GM19463 (cell line): ENCODE measurements at regions not wholly inside any gene's neighbourhood (a gene's known extent, or its start where the extent isn't known, plus 50 kb on each side); places are given as distances from the start of the nearest gene placed in this dataset.
"Not testable (repeated sequence)": the region's sequence is repeated elsewhere in the genome, so short reads cannot be mapped to it uniquely, and the experiment has no call there.

ENCODE experiments used
- ATAC-seq: cut with Tn5 transposase; IDR thresholded peaks from one replicate; pipeline ENCODE4 v1.9.1; 2021; ENCODE audit warnings: mild to moderate bottlenecking, moderate library complexity; ENCODE audit not compliant: unreplicated experiment

- no peak for ATAC-seq
Observed at GRCh38 chr16:5756969-5757368, 659.4 kb upstream of the EEF2KMT start.

DNA sequence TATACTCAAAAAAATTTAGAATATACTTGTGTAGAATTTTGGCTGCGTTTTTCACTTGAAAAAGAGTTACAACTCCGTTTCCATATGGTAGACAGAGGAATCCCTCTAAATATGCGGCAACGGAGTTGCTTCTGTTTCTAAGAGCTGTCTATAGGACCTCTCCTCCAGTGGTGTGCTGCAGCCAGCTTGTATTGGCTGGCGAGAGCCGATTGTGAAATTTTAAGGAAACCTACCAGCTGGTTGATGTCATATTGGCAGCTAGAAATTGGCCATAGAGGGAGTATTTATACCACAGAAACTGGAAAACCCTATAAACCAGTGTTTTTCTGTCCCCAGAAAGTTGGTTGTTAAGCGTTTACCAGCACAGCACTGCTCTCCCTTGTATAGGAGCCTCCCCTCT lies 655.8 kb upstream of the EEF2KMT start:
- no peak for ATAC-seq

DNA sequence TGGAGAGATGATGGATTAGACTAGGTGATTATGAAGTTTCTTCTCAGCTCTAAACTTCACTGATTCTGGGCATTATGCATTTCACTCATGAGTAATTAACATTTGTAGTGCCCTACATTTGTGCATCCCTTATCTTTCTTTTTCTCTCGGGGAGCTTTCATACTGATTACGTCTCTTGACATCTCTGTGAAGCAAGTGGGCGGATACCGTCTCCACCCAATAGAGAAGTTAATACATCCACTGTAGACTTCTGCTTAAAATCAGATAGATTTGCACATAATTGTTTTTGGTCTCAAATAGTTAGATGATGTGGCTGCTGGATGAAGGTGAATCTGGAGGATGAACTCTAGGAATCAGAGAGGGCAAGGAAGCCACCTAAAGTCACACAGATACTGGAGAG lies 653.6 kb upstream of the EEF2KMT start:
- ATAC-seq = no peak

- ATAC-seq = not testable (repeated sequence)
Observed at GRCh38 chr16:5750439-5750838, 652.8 kb upstream of the EEF2KMT start.

- no peak for ATAC-seq
Observed at GRCh38 chr16:5738586-5738985, 641.0 kb upstream of the EEF2KMT start.

DNA sequence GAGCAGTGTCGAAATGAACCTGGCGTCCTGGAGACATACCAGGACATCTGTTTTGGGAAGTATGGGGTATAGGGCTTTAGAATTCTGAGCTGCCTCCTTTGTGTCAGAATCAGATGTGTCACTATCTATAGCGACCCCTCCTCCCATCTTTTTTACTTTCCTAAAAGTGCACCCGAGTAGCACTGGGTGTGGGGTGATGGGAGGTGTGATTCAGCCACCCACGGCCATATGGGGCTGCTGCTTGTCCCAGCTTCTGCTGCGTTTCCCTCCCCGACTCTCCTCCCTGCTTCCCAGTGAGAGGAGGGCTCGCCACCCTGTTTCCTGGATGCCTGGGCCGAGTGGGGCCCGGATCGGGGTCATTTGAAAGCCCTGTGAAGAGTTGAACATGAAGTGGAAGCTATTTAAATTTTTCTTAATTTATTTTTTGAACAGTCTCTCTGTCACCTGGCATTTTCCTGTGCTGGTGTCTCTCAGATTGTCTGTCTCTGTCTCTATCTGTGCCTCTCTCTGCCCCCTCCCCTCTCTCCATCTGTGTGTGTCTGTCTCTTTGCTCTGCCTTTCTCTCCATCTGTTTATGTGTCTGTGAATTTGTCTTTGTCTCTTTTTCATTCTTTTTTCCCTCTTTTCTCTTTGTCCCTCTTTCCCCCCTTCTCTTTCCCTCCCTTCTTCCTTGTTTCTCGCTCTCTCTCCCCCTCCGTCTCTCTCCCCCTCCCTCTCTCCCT lies 638.8 kb upstream of the EEF2KMT start:
- no peak for ATAC-seq

GRCh38 chr16:5735444-5735843 lies 637.8 kb upstream of the EEF2KMT start:
- ATAC-seq = no peak

DNA sequence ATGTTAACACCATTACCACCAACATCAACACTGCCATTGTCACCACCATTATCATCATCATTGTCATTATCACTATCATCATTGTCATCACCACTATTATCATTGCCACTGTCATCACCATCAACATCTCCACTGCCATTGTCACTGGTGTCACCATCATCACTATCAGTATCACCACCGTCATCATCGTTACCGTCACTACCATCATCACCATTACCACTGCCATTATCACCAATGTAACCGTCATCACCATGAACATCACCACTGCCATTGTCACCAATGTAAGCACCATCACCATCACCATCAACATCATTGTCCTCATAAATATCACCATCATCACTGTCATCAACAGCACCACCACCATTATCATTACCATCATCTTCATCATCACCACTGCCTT lies 633.2 kb upstream of the EEF2KMT start:
- ATAC-seq = no peak

DNA sequence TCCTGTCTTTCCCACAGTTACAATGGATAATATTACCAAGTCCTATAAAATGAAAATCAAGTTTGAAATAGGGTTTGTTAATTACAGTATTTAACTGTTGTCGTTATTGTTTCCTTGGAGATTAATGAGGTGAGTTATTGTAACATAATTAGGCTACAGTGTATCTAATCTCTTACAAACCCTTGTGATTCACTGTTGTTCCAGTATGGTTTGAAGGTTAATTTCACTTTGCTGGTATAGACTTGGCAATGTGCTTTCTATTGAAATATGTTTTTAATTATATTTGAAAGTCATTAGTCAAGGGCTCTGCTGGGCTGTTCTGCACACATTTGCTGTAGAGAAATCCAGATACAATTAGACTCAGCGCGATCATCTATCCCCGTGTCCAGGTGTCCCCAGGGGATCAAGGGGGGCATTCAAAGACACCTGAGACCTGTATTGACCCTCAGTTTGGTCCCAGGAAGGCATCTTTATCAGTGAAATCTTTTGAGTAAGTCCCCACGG lies 624.6 kb upstream of the EEF2KMT start:
- ATAC-seq = no peak

DNA sequence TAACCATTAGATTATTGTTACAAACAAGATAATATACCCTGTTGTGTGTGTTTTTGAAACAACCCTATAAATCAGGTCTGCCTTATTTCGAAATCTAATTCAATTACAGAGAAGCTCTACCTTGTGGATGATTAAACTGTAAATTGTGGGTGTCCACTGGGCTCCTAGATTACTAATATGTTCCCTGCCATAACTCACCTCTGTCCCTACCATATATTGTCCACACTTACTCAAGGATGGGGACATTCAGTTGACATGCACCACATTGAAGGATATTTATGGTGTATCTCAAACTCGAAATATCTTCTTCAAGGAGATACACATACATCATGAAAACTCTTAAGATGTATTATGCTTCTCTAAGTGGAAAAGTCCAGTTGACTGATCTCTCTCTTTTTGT lies 617.6 kb upstream of the EEF2KMT start:
- ATAC-seq = no peak

DNA sequence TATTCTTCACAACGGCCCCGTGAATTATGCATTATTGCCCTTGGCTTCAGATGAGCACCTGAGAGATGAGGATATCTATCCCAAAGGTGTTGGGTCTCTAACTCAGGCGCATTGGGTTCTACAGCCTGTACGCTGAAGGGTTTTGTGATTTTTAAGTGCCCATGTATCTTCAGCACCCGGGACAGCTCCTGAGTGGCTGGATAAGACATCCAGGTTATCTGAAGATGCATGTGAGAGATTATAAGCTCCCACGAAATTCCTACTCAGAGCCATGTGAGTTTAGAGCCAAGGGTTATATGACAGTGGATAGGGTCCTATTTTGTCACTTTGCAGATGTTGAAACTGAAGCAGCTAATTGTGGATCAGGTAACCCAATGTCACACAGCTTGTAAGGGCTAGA lies 612.3 kb upstream of the EEF2KMT start:
- no peak for ATAC-seq

DNA sequence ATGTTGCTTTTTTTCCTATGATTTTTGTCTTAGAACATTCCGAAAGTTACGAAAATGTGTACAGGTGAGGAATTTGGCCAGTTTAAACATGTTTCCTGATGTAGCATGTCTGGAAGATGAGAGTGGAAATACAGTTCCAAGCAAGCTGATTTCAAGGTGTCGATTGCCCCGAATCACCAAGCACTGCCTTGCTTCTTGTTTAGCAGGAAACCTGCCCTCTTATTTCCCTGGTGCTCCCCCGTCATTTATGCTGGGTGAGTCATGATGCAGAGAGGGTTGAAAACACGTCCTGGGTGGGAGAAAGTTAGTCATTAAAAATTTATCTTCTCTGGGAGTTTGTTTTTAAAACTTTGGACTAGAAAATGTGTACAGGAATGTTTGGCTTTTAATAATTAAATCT lies 608.6 kb upstream of the EEF2KMT start:
- no peak for ATAC-seq

DNA sequence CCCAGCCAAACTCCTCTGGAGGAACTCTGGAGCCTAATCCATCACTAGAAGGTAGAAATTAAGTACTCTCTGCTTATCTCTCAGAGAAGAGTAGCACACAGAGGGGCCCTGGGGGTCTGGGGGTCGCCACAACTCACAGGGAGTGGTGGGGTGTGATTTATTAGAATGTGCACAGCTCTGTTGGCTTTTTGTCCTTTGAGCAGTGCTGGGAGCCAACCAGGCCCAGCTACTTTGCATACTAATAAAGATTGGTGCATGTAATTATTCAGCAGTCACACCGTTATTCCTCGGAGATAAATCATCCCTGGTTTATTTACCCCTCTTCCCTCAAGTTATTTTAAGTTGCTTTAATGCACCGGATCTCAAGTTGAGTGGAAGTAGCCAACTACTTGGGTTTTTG lies 606.7 kb upstream of the EEF2KMT start:
- ATAC-seq = no peak

GRCh38 chr16:5693426-5693825 lies 595.8 kb upstream of the EEF2KMT start:
- ATAC-seq = no peak

GRCh38 chr16:5681966-5682365 lies 584.4 kb upstream of the EEF2KMT start:
- no peak for ATAC-seq

GRCh38 chr16:5678371-5678770 lies 580.8 kb upstream of the EEF2KMT start:
- ATAC-seq = no peak

- ATAC-seq = no peak
Observed at GRCh38 chr16:5671421-5671820, 573.8 kb upstream of the EEF2KMT start.

DNA sequence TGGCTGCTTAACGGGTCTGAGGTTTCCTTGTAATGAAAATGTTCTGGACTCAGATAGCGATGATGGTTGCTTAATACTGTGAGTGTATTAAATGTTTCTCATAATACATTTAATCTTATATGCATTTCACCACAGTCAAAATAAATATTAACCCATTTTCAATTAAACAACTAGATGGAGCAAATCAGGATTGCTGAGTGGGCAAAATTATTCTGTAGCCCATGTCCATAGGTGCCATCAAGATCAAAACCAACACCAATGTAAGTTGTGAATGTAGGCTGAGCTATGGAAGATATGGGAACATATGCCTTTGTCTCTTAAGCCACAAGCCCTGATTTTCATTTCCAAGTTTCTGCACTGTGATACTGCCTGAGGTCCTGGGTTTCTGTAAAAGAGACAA lies 572.6 kb upstream of the EEF2KMT start:
- no peak for ATAC-seq

DNA sequence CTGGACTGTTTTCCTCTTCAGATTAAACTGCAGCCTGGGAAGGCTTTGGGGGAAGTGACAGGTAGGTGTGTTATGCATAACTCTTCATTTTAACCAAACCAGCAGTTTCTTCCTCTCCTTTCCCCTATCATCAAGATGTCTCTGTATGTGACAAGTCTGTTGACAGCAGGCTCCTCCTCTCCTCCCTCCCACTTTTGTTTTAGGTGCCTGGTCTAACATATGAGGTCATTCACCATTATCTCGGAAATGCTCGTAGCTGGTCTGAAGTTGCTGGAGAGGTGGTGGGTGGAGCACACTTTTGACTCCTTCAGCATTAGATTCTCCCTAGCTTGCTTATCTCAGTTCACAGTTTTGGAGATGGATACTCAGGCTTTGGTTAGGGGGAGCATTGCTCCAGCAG lies 571.0 kb upstream of the EEF2KMT start:
- no peak for ATAC-seq

DNA sequence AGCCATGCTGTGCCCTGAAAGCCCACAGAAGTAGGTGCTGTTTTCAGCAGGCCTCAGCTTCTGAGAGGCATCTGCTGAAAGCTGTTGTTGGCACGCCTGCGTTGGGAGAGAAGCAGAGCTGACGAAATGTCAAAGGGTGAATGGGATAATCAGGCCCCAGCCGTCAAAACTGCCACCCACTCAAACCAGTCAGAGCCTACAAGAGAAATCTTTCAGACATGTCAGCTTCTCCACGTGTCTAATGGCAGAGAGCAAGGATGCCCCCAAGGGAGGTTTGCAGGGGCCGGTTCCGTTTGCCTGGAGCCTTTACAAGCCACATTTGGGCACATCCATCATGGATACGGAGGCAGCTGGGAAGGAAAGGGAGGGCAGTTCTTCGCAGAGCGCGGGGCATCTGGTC lies 568.2 kb upstream of the EEF2KMT start:
- no peak for ATAC-seq

GRCh38 chr16:5653789-5654188 lies 556.2 kb upstream of the EEF2KMT start:
- ATAC-seq = no peak

DNA sequence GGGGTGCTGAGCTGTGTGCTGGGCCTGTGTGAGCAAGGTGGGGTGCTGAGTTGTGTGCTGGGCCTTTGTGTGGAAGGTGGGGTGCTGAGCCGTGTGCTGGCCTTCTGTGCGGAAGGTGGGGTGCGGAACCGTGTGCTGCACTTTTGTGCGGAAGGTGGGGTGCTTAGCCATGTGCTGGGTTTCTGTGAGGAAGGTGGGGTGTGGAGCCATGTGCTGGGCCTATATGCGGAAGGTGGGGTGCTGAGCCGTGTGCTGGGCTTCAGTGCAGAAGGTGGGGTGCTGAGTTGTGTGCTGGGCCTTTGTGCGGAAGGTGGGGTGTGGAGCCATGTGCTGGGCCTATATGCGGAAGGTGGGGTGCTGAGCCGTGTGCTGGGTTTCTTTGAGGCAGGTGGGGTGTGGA lies 555.4 kb upstream of the EEF2KMT start:
- no peak for ATAC-seq
